Left cardiac atrium (tissue), 4 donors: ENCODE measurements at regions not wholly inside any gene's neighbourhood (a gene's known extent, or its start where the extent isn't known, plus 50 kb on each side); places are given as distances from the start of the nearest gene placed in this dataset.
"Not testable (repeated sequence)": the region's sequence is repeated elsewhere in the genome, so short reads cannot be mapped to it uniquely, and the experiment has no call there.

Experiments
- ATAC-seq, 2 donors: fragments of 200-7000 bp; cut with Tn5 transposase; one replicate each; pipeline ENCODE4 v1.9.1; 2020; ENCODE audit warnings: mild to moderate bottlenecking in 2 of 2, moderate library complexity in 2 of 2
- DNase-seq: peaks from one replicate; pipeline ENCODE4 v3.0.0-alpha.2; 2020
- intact Hi-C, 2 donors: fragments of 100-400 bp; cut with DNase I; formaldehyde crosslinking; loops; one replicate each; pipeline versions ENCODE4 v1.14.1 to v1.15.1; 2022 to 2023
- donor health status: DM: no; HTN: yes; CAD: no.
- donor health status: DM: no; HTN: yes; CAD: no; lungs with severe emphysema.
- donor health status: DM: yes; HTN: yes; CAD: no.
- donor health status: Dilated cardiomyopathy.

DNA sequence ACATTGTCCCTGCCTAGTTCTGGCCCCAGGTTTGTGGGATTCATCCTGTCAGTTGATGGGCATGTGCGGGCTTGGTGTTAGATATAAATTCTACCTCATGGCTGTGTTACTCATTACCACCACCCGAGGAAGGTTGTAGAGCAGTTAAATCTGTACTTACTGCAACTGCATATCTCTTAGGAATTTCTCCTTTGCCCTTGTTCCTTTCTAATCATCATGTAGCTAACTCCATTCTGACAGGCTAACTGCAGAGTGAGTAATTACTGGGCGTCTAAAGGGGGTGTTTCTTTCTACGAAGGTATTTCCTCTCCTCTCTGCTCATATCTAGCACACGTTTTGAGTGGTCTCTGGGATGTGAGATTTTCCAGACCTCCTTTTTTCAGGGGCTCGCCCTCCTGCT is 1076.7 kb downstream of the TMTC2 start:
- no peak for DNase-seq
- no peak for ATAC-seq
- intact Hi-C loops = no loop called here

DNA sequence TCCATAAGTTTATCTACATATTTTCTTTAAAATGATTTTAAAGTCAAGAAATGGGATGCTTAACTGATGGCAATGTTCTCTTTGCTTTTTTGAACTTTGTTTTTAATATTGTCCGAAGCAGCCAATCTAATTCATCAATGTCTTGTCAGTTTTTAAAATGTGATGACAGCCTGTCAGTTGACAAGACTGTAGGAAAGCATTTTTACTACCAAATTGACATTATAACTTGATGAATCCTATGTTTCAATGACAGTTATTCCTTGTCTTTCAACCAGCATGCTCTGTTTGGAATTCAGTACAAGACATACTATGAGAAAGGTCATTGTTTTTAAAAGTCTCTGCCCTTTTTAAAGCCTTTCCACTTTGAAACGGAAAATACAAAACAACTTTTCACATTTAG is 1073.2 kb downstream of the TMTC2 start:
- intact Hi-C loops = no loop called here
- ATAC-seq (no peak), DNase-seq (no peak)

DNA sequence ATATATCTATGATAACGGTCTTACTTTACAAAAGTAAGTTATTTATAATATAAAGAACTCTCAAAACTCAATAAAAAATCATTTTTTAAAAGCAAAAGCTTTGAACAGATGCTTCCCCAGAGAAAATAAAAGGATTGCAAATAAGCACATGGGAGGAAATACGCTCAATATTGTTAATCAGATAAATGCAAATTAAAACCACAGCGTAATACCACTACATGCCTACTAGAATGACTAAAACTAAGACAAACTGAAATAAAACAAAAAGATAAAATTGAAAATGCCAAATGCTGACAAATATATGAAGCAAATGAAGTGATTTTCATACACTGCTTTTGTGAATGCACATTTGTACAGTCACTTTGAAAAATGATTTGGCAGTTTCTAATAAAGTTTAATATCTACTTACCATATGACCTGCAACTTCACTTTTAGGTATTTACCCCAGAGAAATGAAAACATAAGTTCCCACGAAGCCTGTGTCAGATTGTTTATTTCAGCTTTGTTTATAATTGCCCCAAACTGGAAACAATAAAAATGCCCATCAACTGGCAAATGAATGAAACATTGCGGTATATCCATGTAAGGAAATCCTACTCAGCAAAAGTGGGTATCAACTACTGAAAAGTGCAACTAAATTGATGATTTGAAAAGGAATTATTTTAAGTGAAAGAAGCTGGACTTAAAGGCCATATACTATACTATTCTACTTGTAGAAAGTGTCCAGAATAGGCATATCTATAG is 1072.4 kb downstream of the TMTC2 start:
- intact Hi-C loops = no loop called here
- no peak for DNase-seq
- ATAC-seq = no peak

DNA sequence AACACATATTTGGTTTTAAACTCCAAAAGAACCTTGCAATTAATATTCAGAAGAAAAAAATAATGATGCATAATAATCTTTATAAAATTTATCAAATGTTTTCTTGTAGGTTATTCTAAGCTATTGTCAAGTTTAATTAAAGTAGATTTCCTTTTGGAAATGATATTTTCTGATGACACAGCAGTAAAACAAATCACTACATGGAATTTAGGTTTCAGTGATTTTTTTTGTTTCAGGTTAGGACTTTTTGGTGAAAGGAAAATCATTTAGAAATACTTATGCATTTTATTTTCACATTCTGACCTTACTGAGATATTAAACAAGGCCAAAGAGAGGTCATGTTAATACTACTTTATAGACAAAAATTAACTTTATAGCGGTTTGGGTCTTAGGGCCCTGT is 1067.2 kb downstream of the TMTC2 start:
- DNase-seq (no peak), ATAC-seq (no peak)
- intact Hi-C loops = no loop called here

DNA sequence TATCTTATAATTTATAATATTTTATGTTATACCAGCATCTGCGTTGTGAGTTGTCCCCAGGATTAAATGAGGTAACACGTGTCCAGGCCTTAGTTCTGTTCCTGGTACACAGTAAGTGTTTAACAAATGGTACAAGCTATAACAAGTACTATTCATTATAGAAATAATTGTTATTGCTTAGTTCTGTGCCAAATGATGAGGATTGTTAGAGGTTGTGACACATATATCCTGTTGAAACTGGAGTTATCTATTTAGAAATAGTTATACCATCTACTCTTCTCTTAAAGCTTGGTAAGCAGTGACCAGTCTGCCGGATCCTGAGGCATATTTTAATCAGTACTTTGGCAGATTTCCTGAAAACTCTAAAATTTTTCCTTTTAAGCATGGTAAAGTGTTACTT is 1066.5 kb downstream of the TMTC2 start:
- DNase-seq = no peak
- intact Hi-C loops = no loop called here

DNA sequence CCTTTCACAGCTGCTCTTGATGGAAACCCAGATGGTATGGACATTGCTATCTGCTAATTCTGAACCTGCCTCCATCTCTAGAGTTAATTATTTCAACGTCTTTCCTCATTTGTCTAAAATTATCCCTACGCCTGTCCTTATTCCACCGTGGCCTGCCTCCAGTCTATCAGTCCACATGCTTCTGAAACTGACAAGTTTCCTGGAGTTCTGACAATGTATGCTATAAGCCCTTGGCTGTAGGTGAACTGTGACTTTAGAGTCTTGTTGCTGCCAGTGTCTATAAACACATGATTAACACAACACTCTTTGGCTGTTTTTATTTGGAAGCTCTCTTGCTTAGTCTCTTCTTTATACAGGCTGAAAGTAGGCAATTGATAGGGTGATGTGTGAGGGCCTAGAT is 1052.9 kb downstream of the TMTC2 start:
- intact Hi-C loops = no loop called here
- DNase-seq (no peak), ATAC-seq (no peak)

More for the DNA sequence above, 1066.5 kb downstream of the TMTC2 start:
- no peak for ATAC-seq

DNA sequence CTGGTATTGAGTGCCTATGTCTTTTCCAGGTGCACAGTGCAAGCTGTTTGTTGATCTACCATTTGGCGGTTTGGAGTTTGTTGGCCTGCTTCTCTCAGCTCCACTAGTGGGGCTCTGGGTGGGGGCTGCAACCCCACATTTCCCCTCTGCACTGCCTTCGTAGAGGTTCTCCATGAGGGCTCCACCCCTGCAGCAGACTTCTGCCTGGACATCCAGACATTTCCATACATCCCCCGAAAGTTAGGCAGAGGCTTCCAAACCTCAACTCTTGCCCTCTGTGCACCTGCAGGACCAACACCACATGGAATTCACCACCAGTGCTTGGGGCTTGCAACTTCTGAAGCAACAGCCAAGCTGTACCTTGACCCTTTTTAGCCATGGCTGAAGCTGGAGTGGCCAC is 1024.1 kb downstream of the TMTC2 start:
- no peak for ATAC-seq
- intact Hi-C loops = no loop called here
- DNase-seq = no peak

DNA sequence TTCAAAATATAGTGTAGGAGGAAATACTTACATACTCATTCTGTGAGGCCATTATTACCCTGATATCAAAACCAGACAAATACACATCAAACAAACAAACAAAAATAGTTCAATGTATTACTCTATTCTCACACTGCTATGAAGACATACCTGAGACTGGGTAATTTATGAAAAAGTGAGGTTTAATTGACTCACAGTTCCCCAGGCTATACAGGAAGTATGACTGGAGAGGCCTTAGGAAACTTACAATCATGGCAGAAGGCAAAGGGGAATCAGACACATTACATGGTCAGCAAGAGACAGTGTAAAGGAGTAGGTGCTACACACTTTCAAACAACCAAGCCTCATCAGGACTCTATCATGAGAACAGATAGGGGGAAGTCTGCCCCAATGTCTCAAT is 1023.2 kb downstream of the TMTC2 start:
- ATAC-seq (no peak), DNase-seq (no peak)

DNA sequence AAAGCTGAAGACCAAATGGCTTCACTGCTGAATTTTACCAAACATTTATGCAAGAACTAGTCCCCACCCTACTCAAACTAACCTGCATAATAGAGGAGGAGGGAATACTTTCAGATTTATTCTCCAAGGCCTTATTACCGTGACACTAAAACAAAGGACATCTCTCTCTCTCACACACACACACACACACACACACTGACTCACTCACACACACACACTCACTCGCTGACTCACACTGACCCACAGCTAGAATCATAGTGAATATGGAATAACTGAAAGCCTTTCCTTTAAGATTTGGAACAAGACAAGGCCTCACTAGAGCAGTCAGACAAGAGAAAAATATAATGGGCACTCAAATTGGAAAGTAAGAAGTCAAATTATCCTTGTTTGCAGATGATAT is 1014.1 kb downstream of the TMTC2 start:
- intact Hi-C loops = no loop called here
- no peak for ATAC-seq
- no peak for DNase-seq

More for the DNA sequence above, 1023.2 kb downstream of the TMTC2 start:
- intact Hi-C loops = no loop called here

DNA sequence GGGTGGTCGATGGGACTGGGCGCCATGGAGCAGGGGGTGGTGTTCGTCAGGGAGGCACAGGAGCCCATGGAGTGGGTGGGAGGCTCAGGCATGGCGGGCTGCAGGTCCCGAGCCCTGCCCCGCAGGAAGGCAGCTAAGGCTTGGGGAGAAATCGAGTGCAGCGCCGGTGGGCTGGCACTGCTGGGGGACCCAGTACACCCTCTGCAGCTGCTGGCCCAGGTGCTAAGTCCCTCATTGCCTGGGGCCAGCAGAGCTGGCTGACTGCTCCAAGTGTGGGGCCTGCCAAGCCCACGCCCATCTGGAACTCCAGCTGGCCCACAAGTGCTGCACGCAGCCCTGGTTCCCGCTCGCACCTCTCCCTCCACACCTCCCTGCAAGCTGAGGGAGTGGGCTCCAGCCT is 1009.6 kb downstream of the TMTC2 start:
- intact Hi-C loops, ATAC-seq, DNase-seq: not testable (repeated sequence)

DNA sequence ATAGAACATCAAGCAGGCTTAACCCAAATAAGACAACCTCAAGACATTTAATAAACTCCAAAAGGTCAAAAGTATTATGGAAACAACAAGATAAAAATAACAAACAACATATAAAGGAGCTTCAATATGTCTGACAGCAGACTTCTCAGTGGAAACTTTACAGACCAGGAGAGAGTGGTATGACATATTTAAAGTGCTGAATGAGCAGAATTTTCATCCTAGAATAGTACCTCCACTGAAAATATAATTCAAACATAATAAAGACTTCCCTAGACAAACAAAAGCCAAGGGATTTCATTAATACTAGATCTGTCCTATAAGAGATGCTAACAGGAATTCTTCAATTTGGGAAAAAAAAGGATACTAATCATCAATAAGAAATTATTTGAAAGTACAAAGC is 1005.0 kb downstream of the TMTC2 start:
- DNase-seq (no peak), ATAC-seq (no peak)
- intact Hi-C loops = no loop called here

DNA sequence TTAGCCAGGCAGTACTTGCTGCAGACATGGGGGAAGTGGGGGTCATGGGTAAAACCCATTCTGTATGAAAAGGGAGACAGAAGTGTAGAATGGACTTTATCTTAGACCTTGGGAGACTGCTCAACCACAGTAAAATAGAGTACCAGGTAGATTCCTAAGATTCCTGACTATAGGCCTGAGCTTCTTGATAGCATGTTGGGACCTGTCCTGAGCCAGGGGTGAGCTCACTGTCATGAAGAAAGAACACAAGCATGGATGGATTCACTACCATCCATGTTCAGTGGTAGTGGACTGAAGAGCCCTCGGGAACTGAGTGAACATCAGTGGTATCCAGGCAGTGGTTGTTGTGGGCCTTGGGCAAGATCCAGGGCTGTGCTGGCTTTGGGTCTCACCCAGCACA is 1003.8 kb downstream of the TMTC2 start:
- no peak for DNase-seq
- intact Hi-C loops = no loop called here
- ATAC-seq = no peak

DNA sequence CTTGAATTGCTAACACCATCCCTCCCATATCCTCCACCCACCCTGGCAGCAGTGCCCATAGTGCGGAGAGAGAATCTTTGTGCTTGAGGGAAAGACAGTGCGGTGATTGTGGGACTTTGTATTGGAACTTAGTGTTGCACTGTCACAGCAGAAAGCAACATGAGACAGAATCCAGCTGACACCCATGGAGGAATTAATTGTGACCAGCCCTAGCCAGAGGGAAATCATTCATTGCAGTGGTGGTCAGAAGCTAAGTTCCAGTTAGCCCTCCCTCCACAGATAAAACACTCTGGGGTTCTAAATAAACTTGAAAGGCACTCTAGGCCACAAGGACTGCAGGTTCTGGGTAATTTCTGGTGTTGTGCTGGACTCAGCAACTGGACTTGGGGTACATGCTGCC is 1002.6 kb downstream of the TMTC2 start:
- DNase-seq = no peak
- intact Hi-C loops = no loop called here
- no peak for ATAC-seq

DNA sequence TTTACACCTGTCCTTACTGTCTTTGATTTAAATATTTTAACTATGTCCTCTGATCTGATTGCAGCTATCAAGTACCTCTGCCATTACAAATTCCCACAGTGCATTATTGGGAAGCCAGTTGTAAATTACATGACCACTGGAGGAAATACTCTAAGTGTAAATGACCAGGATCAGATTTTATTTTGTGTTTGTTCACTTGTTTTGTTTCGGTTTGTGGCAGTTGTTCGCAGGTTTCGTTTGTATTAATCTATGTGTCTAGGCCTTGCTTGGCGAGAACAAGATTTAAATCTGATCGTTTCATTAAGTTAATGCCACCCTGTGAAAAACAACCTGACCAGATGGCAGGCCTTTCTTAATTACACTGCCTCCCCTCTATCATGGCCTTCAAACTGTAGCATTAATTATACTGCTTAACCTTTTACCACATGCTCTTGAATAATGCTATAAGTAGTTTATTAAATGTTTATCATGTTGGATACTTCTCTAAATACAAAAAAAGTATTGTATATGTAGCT is 990.1 kb downstream of the TMTC2 start:
- ATAC-seq = no peak
- intact Hi-C loops = no loop called here
- no peak for DNase-seq

DNA sequence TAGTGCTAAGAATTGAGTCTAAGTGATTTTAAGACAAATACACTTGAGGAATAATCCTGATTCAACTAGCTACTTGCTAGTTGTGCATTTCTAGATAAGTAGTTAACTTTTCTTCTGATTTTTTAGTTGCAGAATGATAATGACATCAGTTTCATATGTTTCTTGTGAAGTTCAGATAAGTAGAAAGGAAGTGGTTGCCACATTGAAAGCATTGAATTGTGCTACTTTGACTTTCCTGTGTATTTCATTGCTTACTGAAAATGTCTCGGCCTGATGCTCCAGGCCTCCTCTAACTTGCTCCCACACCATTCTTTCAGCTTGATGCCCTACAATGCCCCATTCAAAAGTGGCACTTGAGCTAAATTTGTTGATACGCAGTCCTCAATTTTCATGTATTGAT is 980.0 kb downstream of the TMTC2 start:
- intact Hi-C loops = no loop called here
- DNase-seq (no peak), ATAC-seq (no peak)

DNA sequence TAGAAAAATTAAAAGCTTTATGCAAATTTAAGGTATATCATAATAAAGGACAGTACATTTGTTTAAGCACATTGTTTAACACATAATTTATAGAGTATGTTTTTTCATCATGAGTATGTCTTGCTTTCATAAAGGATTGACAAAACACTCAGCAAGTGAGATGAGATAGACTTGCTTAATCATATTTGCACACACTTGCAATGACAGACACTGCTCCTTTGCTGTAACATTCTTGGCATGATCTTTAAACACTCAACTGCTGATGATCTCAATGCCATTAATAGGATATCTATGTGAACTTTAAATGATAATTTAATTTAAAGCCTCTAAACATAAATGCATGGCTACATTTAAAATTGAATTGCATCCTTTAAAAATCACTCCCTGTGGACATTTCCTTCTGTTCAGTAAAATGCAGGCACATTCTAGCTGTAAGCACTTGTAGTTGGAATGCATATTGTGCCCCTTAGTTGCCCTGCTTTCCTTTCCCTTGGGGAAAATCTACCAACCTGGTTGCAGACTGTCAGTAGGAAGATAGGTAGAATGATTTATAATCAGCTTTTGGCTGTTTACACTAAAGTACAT is 979.0 kb downstream of the TMTC2 start:
- intact Hi-C loops = no loop called here
- ATAC-seq (no peak), DNase-seq (no peak)

DNA sequence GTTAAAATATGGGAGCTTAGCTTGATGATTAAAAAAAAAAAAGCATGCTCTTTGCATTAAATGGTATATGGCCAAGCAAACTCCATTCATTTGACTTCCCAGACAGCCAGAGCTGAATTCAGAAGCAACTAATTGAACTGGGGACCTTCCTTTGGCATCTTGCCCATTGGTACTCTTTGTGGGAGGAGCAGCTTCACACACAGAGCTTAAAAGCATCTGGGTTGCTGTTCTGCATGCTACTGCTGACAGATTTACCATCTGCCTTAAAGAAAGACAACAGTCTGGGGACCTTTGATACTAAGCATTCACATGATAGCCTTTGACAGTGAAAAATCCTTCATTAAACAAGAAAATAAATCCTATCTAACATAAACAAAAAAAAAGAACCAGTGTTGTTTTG is 977.9 kb downstream of the TMTC2 start:
- ATAC-seq = no peak
- no peak for DNase-seq
- intact Hi-C loops = no loop called here

DNA sequence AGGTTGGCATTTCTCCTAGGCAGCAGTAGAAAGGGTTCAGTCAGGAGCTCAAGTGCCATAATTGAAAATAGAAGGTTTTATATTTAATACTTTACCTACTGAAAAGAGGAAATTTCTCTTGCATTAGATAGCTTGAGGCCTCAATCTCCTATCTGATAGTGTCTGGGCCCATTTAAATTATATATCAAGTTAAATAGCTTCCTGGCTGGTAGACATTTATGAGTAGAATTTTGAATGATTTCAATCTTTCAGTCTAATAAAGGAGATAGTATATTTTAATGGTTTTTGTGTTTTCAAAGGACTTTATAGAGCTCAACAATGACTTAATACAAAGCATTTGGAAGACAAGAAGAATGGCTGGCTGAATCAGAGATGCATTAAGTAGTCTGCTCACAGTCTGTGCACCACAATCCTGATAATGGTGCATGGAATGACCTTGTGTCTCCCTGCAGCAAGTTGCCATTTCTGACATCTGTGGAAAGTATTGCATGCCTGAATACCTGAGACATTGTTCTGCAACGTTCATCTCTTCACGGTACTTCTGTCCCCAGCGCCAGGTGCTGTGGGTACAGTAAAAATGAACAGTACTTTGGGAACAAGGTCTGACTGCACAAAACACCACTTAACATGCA is 974.1 kb downstream of the TMTC2 start:
- ATAC-seq (no peak), DNase-seq (no peak)
- intact Hi-C loops = no loop called here

DNA sequence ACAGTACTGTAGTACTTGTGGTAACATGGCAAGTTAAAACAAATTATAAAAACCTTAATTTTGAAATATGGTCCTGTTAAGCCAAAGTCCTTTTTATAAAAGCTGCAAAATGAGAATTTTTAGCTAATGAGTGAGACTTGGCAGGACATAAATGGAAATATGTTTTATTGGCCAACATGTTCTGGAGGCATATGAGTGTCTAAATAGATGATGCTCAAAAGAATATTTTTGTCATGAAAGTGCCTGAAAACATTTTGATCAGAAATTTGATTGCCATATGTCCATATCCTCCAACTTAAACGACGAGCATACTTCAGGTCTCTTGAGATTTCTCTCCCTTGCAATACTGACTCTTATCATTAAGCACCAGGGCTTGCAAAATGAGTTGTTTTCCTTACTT is 972.6 kb downstream of the TMTC2 start:
- DNase-seq (no peak), ATAC-seq (no peak)
- intact Hi-C loops = no loop called here

DNA sequence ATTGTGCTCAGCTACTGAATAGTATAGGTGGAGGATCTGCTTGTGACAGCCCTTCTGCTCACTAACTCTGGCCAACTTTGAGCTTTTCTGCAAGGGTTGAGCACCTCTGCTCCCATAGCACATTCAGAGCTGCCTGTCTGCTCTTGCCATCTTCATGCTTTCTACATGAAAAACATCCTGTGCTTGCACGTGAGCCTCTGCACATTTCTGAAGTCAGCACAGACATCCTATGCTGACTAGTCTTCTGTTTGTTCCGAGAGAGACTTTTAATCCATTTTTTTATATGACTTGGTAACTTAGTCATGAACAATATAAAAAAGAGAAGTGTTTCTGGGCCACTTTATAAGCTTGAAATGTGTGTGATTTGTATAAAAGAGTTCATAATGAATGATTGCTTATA is 969.3 kb downstream of the TMTC2 start:
- ATAC-seq (no peak), DNase-seq (no peak)
- intact Hi-C loops = no loop called here

DNA sequence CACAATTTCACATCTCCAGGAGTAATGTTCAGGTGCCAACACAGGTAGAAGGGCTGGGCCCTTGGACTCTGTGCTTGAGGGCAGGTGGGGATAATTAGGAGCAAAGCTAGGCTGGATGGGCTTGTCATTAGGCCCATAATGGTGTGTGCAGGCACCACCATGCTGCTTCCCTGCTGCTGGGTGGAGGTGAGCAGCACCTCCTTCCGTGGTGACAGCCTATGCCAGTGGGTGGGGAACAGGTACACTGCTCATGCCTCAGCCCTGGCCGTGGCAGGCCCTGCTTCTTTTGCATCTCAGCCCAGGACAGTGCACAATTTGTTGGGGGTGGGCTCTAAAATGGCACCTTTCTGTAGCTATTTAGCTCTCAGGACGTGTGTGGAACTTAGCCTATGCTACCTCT is 955.5 kb downstream of the TMTC2 start:
- intact Hi-C loops = no loop called here
- no peak for ATAC-seq
- no peak for DNase-seq
